Common myeloid progenitor, CD34-positive (primary cell): ENCODE measurements at regions not wholly inside any gene's neighbourhood (a gene's known extent, or its start where the extent isn't known, plus 50 kb on each side); places are given as distances from the start of the nearest gene placed in this dataset.

Experiments used
- CTCF ChIA-PET: fragments of 350-600 bp; sonication (Branson Sonifier 250); formaldehyde crosslinking; loops from one replicate; lab custom pipeline; 2021; ENCODE audit warnings: antibody characterized with exemption; lab: Charles Lee
- POLR2A ChIA-PET: fragments of 350-600 bp; sonication (Branson Sonifier 250); formaldehyde crosslinking; loops from one replicate; lab custom pipeline; 2021; ENCODE audit warnings: antibody characterized with exemption; lab: Charles Lee
- DNase-seq, 3 donors: peaks; one replicate each; pipeline versions ENCODE4 v3.0.0 to v3.0.0-alpha.2; 2013
- H3K27ac ChIP-seq, 2 experiments: 1 replicate in 1 of 2; 2 replicates in 1 of 2; pipeline ENCODE4 v1.7.0; 2013; ENCODE audit warnings: inconsistent platforms in 2 of 2, low read length in 2 of 2, mild to moderate bottlenecking in 2 of 2, low read depth in 1 of 2, moderate library complexity in 1 of 2; ENCODE audit not compliant: severe bottlenecking in 2 of 2, insufficient read depth in 1 of 2, poor library complexity in 1 of 2
- H3K27me3 ChIP-seq, 5 experiments: replicated peaks in 2 of 5; 1 replicate in 3 of 5; 2 replicates in 2 of 5; pipeline versions ENCODE4 v1.6.1 to v1.7.0; 2013; ENCODE audit warnings: low read length in 4 of 5, mild to moderate bottlenecking in 2 of 5, moderate library complexity in 2 of 5, inconsistent platforms in 1 of 5; ENCODE audit not compliant: insufficient read depth in 5 of 5, control insufficient read depth in 4 of 5
- H3K36me3 ChIP-seq, 4 experiments: 1 replicate in 2 of 4; 2 replicates in 2 of 4; pipeline versions ENCODE4 v1.6.1 to v1.7.0; 2013; ENCODE audit warnings: low read length in 3 of 4, control low read depth in 1 of 4, mild to moderate bottlenecking in 1 of 4; ENCODE audit not compliant: control insufficient read depth in 4 of 4, insufficient read depth in 4 of 4
- H3K4me1 ChIP-seq, 4 experiments: 1 replicate in 3 of 4; 2 replicates in 1 of 4; pipeline versions ENCODE4 v1.6.1 to v1.7.1; 2013; ENCODE audit warnings: low read length in 3 of 4, mild to moderate bottlenecking in 3 of 4, control low read depth in 1 of 4, inconsistent platforms in 1 of 4, moderate library complexity in 1 of 4; ENCODE audit not compliant: control insufficient read depth in 4 of 4, insufficient read depth in 4 of 4; ENCODE audit errors: control extremely low read depth in 1 of 4
- H3K4me3 ChIP-seq, 7 experiments: 1 replicate in 4 of 7; 2 replicates in 3 of 7; pipeline versions ENCODE4 v1.5.1 to v1.7.0; 2013; ENCODE audit warnings: mild to moderate bottlenecking in 7 of 7, low read length in 6 of 7, moderate library complexity in 6 of 7, inconsistent platforms in 2 of 7, low read depth in 2 of 7, control low read depth in 1 of 7; ENCODE audit not compliant: insufficient read depth in 4 of 7, control insufficient read depth in 1 of 7; ENCODE audit errors: extremely low read depth in 1 of 7
- H3K9me3 ChIP-seq, 5 experiments: 1 replicate in 4 of 5; 2 replicates in 1 of 5; pipeline versions ENCODE4 v1.6.1 to v1.7.1; 2013; ENCODE audit warnings: low read length in 4 of 5, mild to moderate bottlenecking in 2 of 5, inconsistent platforms in 1 of 5, low read depth in 1 of 5, moderate library complexity in 1 of 5; ENCODE audit not compliant: control insufficient read depth in 4 of 5, insufficient read depth in 2 of 5; ENCODE audit errors: control extremely low read depth in 1 of 5
- WGBS: methylation state at CpG from one replicate; pipeline ENCODE4 v1.1.5; 2013; ENCODE audit not compliant: insufficient coverage; 5-methylcytosine and 5-hydroxymethylcytosine counted together

- Histone ChIP-seq H3K9me3 (no peaks in the 10 kb centered on the region), H3K27ac (no peak overlapping the region), H3K27me3 (no peaks in the 10 kb centered on the region), H3K36me3 (no peaks in the 10 kb centered on the region), H3K4me1 (no peaks in the 10 kb centered on the region), H3K4me3 (no peak overlapping the region)
- ChIA-PET POLR2A (no interaction called here), CTCF (no interaction called here)
- DNase-seq: no peak
- 86% methylated on average over 1 of the region's 3 CpGs for WGBS
Measured at GRCh38 chr5:111676926-111677415, 80.0 kb downstream of the NREP start.

- Histone ChIP-seq H3K27ac (no peak overlapping the region), H3K9me3 (no peaks in the 10 kb centered on the region), H3K36me3 (no peaks in the 10 kb centered on the region), H3K4me3 (no peak overlapping the region), H3K4me1 (no peaks in the 10 kb centered on the region), H3K27me3 (no peaks in the 10 kb centered on the region)
- no CpG with 5 or more reads among the region's 1 CpG for WGBS
- ChIA-PET POLR2A (no interaction called here), CTCF (no interaction called here)
- no peak for DNase-seq
Measured at GRCh38 chr5:111676466-111676865, 80.5 kb downstream of the NREP start.

DNA sequence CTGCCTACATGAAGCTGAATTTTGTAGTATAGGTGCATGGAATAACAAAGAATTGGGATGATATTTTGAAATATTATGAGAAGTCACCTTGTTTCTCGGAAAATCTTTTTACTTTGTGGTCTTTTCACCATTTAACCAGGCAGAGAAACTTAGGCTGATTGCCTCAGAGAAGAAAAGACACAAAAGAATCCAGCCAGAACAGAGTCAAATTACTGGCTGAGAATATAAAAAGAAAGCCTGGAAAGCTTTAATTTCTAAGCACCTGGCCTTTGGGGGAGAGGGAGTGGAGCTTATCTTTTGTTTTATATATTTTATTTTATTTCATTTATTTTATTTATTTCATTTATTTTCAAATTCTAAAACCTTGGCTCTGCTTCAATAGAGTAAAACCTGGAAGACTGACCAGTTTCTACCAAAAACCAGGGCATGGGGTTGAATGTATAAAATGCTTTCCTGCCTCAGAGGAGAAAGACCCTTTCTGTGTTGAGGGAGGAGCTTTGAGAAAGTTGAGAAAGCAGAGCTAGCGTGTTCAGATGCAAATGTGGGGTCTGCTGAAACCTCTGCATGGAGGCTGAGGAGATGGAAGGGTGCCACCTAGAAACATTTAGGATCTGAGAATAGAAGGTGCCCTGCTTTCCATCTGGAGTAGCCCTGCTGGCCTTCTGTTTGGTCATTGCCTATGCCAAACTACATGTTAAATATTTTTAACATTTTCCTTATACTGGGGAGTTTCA lies 81.6 kb downstream of the NREP start:
- CTCF ChIA-PET: no interaction called here
- H3K27me3 ChIP-seq: no peaks in the 10 kb centered on the region
- no peaks in the 10 kb centered on the region for H3K9me3 ChIP-seq
- no peaks in the 10 kb centered on the region for H3K4me1 ChIP-seq
- no peaks in the 10 kb centered on the region for H3K36me3 ChIP-seq
- WGBS: 100% methylated on average over 1 of the region's 2 CpGs
- H3K4me3 ChIP-seq: no peak overlapping the region
- POLR2A ChIA-PET: no interaction called here
- H3K27ac ChIP-seq: no peak overlapping the region
- no peak for DNase-seq

- DNase-seq: no peak
- Histone ChIP-seq H3K4me1 (no peaks in the 10 kb centered on the region), H3K36me3 (no peaks in the 10 kb centered on the region), H3K4me3 (no peak overlapping the region), H3K27ac (no peak overlapping the region), H3K27me3 (no peaks in the 10 kb centered on the region), H3K9me3 (no peaks in the 10 kb centered on the region)
- ChIA-PET POLR2A (no interaction called here), CTCF (no interaction called here)
- WGBS: 81% methylated on average over 6 of the region's 10 CpGs
Measured at GRCh38 chr5:111673891-111674626, 82.9 kb downstream of the NREP start.

GRCh38 chr5:111672099-111672498 lies 84.9 kb downstream of the NREP start:
- no CpG with 5 or more reads among the region's 2 CpGs for WGBS
- POLR2A ChIA-PET: no interaction called here
- CTCF ChIA-PET: interaction anchor here (0.9 kb wide), 1 partner anchor 10 kb away, joined by 3 read pairs; no protein-coding TSS in a partner anchor

DNA sequence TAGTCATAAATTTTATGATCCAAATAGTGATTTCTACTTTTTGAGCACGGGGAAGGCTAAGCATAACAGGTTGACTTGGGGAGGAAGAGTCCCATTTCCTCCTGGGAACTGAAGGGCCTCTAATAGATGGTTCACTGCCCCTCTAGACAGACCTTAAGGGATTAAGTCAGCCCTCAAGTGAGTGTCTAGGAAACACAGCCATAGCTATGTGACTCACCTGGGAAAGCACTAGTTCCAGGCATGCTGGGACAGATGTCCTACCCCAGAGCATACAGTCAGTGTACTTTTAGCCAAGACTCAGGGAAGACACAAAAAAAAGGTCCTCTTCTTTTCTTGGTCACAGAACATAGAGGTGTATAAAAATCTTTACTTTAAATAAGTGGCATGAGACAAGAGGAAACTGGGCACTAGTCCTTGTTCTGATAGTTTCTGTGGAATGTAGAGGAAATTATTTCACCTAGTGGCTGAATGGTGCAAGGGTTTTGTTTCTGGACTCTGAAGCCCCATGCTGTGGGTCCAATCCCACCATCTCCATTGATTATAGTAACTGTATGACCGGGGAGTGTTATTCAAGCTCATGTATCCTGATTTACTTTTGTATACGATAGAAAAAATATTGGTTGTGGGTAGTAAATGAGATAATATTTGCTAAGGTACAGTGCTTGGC lies 86.0 kb downstream of the NREP start:
- H3K36me3 ChIP-seq: no peaks in the 10 kb centered on the region
- no peak overlapping the region for H3K27ac ChIP-seq
- H3K4me1 ChIP-seq: no peaks in the 10 kb centered on the region
- H3K4me3 ChIP-seq: no peak overlapping the region
- DNase-seq: no peak
- CTCF ChIA-PET: no interaction called here
- WGBS: 100% methylated on average over 2 of the region's 3 CpGs
- no peaks in the 10 kb centered on the region for H3K9me3 ChIP-seq
- no peaks in the 10 kb centered on the region for H3K27me3 ChIP-seq
- POLR2A ChIA-PET: no interaction called here

More at GRCh38 chr5:111672099-111672498, 84.9 kb downstream of the NREP start:
- Histone ChIP-seq H3K36me3 (no peaks in the 10 kb centered on the region), H3K4me3 (no peak overlapping the region), H3K27ac (no peak overlapping the region), H3K4me1 (no peaks in the 10 kb centered on the region), H3K9me3 (no peaks in the 10 kb centered on the region), H3K27me3 (no peaks in the 10 kb centered on the region)
- no peak for DNase-seq
